GM18505 (cell line): ENCODE measurements at regions not wholly inside any gene's neighbourhood (a gene's known extent, or its start where the extent isn't known, plus 50 kb on each side); places are given as distances from the start of the nearest gene placed in this dataset.

Source experiments
- ATAC-seq: cut with Tn5 transposase; IDR thresholded peaks from one replicate; pipeline ENCODE4 v1.9.1; 2021; ENCODE audit not compliant: unreplicated experiment
- POLR2A ChIP-seq: IDR thresholded peaks from 4 replicates; pipeline ENCODE4 v1.6.1; 2011; ENCODE audit warnings: borderline replicate concordance; ENCODE audit not compliant: insufficient read depth, insufficient read length; ENCODE audit errors: extremely low read depth

GRCh38 chr10:130725474-130725970 is 586.0 kb downstream of the TCERG1L start:
- ATAC-seq: no peak
- no peak for TF ChIP-seq POLR2A

GRCh38 chr10:130726996-130727725 is 584.4 kb downstream of the TCERG1L start:
- no peak for ATAC-seq
- no peak for TF ChIP-seq POLR2A

GRCh38 chr10:130727766-130728490 is 583.6 kb downstream of the TCERG1L start:
- ATAC-seq: no peak
- no peak for TF ChIP-seq POLR2A

GRCh38 chr10:130728531-130729215 is 582.8 kb downstream of the TCERG1L start:
- no peak for ATAC-seq
- TF ChIP-seq POLR2A: no peak

GRCh38 chr10:130729876-130730275 is 581.6 kb downstream of the TCERG1L start:
- no peak for TF ChIP-seq POLR2A
- ATAC-seq: no peak

- ATAC-seq: no peak
- no peak for TF ChIP-seq POLR2A
Observed at GRCh38 chr10:130737186-130737585, 574.3 kb downstream of the TCERG1L start.

GRCh38 chr10:130737621-130738020 is 573.9 kb downstream of the TCERG1L start:
- no peak for ATAC-seq
- TF ChIP-seq POLR2A: no peak

- TF ChIP-seq POLR2A: no peak
- ATAC-seq: no peak
Observed at GRCh38 chr10:130739016-130739756, 572.3 kb downstream of the TCERG1L start.

GRCh38 chr10:130739757-130740145 is 571.8 kb downstream of the TCERG1L start:
- ATAC-seq: no peak
- no peak for TF ChIP-seq POLR2A

GRCh38 chr10:130740166-130740565 is 571.4 kb downstream of the TCERG1L start:
- no peak for ATAC-seq
- no peak for TF ChIP-seq POLR2A

GRCh38 chr10:130740915-130741750 is 570.4 kb downstream of the TCERG1L start:
- TF ChIP-seq POLR2A: no peak
- no peak for ATAC-seq
